HFFc6 (cell line): ENCODE measurements at regions not wholly inside any gene's neighbourhood (a gene's known extent, or its start where the extent isn't known, plus 50 kb on each side); places are given as distances from the start of the nearest gene placed in this dataset.

Experiments
- DNase-seq: peaks from one replicate; pipeline ENCODE4 v3.0.0-alpha.2; 2018
- H3K27ac Mint-ChIP-seq: 2 replicates; pipeline ENCODE4 v1.8.0; 2020; ENCODE audit warnings: mild to moderate bottlenecking, mixed read lengths
- H3K27me3 Mint-ChIP-seq: 2 replicates; pipeline ENCODE4 v1.8.0; 2021; ENCODE audit warnings: mild to moderate bottlenecking, moderate library complexity, mixed read lengths; ENCODE audit not compliant: insufficient read depth
- H3K36me3 Mint-ChIP-seq: 2 replicates; pipeline ENCODE4 v1.8.0; 2021; ENCODE audit warnings: low read depth, mixed read lengths
- H3K4me1 Mint-ChIP-seq: 2 replicates; pipeline ENCODE4 v1.8.0; 2020; ENCODE audit warnings: low read depth, mixed read lengths
- H3K4me3 Mint-ChIP-seq: 2 replicates; pipeline ENCODE4 v1.8.0; 2020; ENCODE audit warnings: mild to moderate bottlenecking, moderate library complexity, mixed read lengths
- H3K9me3 Mint-ChIP-seq: 2 replicates; pipeline ENCODE4 v1.8.0; 2020; ENCODE audit warnings: mild to moderate bottlenecking, mixed read lengths
- CTCF ChIP-seq: fragments of 200-600 bp; sonication (generic); IDR thresholded peaks from 2 replicates; pipeline ENCODE4 v1.5.0; 2021; ENCODE audit warnings: antibody characterized with exemption, mild to moderate bottlenecking

- Mint-ChIP-seq H3K4me1 (no peaks in the 10 kb centered on the region), H3K36me3 (peaks cover 17% of the 10 kb centered on the region), H3K27me3 (peaks cover 2% of the 10 kb centered on the region), H3K4me3 (no peak overlapping the region), H3K27ac (no peak overlapping the region), H3K9me3 (peaks cover 71% of the 10 kb centered on the region)
- no peak for TF ChIP-seq CTCF
- DNase-seq: no peak
These were observed 403.9 kb downstream of the CTTN start for GRCh38 chr11:70802185-70802584.

- DNase-seq: no peak
- H3K4me3 Mint-ChIP-seq: no peak overlapping the region
- H3K9me3 Mint-ChIP-seq: peaks cover 68% of the 10 kb centered on the region
- no peak overlapping the region for H3K27ac Mint-ChIP-seq
- no peak for TF ChIP-seq CTCF
- no peaks in the 10 kb centered on the region for H3K4me1 Mint-ChIP-seq
- peaks cover 23% of the 10 kb centered on the region for H3K36me3 Mint-ChIP-seq
- H3K27me3 Mint-ChIP-seq: peaks cover 4% of the 10 kb centered on the region
These were observed 406.0 kb downstream of the CTTN start for GRCh38 chr11:70804139-70804837.

- no peak for TF ChIP-seq CTCF
- no peak overlapping the region for H3K4me3 Mint-ChIP-seq
- peaks cover 23% of the 10 kb centered on the region for H3K36me3 Mint-ChIP-seq
- peaks cover 68% of the 10 kb centered on the region for H3K9me3 Mint-ChIP-seq
- no peaks in the 10 kb centered on the region for H3K4me1 Mint-ChIP-seq
- no peak for DNase-seq
- H3K27me3 Mint-ChIP-seq: peaks cover 4% of the 10 kb centered on the region
- no peak overlapping the region for H3K27ac Mint-ChIP-seq
These were observed 406.9 kb downstream of the CTTN start for GRCh38 chr11:70805243-70805642.

- Mint-ChIP-seq H3K27me3 (peaks cover 4% of the 10 kb centered on the region), H3K36me3 (peaks cover 23% of the 10 kb centered on the region), H3K9me3 (peaks cover 66% of the 10 kb centered on the region), H3K4me3 (no peak overlapping the region), H3K27ac (no peak overlapping the region), H3K4me1 (no peaks in the 10 kb centered on the region)
- no peak for DNase-seq
- TF ChIP-seq CTCF: no peak
These were observed 407.6 kb downstream of the CTTN start for GRCh38 chr11:70805971-70806370.

- Mint-ChIP-seq H3K4me3 (no peak overlapping the region), H3K36me3 (peaks cover 25% of the 10 kb centered on the region), H3K4me1 (no peaks in the 10 kb centered on the region), H3K27ac (no peak overlapping the region), H3K9me3 (peaks cover 64% of the 10 kb centered on the region), H3K27me3 (peaks cover 4% of the 10 kb centered on the region)
- TF ChIP-seq CTCF: no peak
- DNase-seq: no peak
These were observed 408.3 kb downstream of the CTTN start for GRCh38 chr11:70806461-70807194.
